Right renal cortex interstitium (tissue), 3 donors: ENCODE measurements at regions not wholly inside any gene's neighbourhood (a gene's known extent, or its start where the extent isn't known, plus 50 kb on each side); places are given as distances from the start of the nearest gene placed in this dataset.

ENCODE experiments used
- DNase-seq, 3 donors: peaks; one replicate each; pipeline ENCODE4 v3.0.0-alpha.2; 2013; ENCODE audit warnings: low read depth in 3 of 3, low spot score in 2 of 3

DNA sequence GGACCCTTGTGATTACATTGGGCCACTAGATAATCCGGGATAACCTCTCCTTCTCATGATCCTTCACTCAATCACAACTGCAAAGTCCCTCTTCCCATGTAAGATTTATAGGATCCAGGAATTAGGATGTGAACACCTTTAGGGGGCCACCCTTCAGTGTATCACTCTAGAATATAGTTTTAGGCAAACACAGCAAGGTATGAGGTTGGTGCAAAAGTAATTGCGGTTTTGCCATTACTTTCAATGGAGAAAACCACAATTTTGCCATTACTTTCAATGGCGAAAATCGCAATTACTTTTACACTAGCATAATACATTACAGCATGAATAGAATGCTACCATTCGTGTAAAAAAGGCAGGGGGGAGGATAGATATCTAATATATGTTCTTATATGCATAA lies 104.0 kb downstream of the BAMBI start:
- DNase-seq = no peak

DNA sequence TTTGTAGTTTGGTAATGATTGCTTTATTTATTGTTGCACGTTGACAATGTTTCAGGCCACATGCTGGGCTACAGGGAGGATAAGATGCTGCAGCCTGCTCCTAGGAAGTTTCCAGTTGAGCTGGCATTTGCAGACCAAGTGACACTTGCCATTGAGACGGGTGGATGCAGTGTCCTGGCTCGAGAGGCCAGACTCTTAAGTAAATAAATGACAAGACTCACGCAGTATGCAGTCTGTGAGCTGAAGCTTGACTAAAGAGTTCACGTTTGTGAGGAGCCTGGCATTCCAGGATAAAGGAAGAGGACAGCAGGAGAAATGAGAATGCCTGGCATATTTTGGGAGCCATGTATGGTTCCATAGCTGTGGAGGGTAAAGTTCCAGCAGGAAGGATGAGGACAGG lies 105.8 kb downstream of the BAMBI start:
- DNase-seq = no peak

DNA sequence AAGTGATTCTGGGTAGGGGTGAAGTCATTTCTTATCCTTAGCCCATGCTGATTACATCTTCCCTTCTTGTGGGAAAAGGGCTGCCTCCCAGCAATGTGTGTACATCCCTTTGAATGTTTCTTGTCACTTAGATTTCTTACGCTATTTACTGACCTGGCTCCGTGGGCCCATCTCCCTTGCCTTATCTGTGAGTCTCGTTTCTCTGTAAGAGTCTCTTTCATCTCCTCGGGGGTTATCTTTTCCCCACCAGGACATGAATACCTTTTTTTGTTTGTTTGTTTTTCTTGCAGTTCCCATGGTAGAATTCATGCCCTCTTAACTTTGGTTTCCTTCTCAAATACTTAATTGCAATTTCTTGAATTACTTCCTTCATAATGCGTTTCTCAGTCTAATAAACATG lies 107.7 kb downstream of the BAMBI start:
- DNase-seq = no peak

DNA sequence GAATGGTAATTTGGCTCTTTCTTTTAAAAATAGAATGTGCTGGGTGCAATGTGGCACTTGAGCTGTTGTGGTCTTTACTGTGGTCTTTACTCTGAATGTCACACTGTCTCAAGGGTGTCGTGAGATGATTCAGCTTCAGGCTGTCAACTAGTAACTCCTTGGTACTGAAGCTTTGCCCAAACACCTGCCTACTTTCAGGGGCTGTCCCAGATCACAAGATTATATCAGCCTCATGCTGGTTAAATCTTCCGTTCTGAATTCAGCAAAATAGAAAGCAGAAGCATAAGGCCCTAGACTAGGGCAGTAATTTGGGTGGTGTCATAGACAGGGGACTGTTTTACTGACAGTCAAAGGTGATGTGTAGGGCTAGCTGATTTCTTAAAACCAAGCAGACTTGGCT lies 110.9 kb downstream of the BAMBI start:
- no peak for DNase-seq

DNA sequence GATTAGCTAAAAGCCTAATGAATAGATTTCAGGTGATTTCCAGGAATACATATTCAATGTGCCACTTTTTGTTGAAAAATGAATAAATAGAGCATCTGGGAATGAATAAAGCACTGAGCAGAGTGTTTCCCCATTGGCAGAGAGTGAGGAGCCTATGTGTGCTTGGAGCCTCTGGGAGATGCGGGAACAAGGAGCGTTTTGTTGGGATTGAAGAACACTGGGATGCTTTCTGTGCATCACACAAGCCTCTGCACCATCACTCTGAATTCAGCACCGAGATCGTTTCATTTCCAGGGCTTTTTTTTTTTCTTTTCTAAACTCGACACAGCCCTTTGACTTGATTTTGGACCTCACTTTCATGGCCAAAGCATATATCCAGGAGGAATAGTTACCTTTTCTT lies 111.4 kb downstream of the BAMBI start:
- no peak for DNase-seq

DNA sequence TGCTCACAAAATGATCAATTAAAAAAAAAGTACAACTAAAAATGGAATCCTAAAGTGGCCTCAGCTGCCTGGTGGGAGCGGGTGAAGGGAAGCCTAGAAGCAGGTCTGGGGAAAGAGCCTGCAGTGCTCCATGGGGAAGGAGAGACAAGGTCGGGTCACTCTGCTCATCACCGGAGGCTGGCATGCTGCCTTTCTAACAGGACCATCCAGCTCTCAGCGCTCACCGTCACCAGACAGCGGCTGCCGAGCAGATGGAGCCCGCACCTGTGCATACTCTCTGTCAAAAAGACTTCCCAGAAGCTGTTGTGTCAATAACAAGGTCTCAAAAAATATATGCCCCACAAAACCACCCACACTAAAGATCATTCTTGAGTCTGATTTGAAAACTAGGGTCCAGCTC lies 112.8 kb downstream of the BAMBI start:
- DNase-seq = no peak

DNA sequence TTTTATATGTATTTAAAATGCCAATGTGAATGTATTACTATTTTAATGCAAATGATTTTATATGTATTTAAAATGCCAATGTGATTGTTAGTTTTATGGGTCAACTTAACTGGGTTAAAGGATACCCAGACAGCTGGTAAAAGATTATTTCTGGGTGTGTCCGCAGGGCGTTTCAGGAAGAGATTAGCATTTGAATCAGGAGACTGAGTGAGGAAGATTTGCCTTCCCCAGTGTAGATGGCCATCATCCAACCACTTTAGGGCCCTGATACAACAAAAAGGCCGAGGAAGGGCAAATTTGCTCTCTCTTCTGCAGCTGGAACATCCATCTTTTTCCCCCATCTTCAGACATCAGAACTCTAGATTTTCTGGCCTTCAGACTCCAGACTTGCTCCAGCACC lies 116.2 kb downstream of the BAMBI start:
- no peak for DNase-seq

DNA sequence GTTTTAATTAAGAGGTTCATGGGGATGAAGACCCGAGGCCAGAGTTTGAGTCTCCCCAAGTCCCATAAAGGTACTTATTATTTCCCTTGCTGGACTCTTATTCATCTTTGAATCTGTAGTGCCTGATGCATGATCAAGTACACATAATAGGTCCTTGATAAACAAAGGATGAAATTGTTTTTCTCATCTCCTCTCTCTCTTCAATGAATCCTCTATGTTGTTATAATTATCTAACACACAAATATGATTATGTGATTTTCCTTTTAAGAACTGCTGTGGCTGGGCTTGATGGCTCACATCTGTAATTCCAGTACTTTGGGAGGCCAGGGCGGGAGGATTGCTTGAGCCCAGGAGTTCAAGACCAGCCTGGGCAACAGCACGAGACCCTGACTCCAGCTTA lies 117.7 kb downstream of the BAMBI start:
- no peak for DNase-seq

DNA sequence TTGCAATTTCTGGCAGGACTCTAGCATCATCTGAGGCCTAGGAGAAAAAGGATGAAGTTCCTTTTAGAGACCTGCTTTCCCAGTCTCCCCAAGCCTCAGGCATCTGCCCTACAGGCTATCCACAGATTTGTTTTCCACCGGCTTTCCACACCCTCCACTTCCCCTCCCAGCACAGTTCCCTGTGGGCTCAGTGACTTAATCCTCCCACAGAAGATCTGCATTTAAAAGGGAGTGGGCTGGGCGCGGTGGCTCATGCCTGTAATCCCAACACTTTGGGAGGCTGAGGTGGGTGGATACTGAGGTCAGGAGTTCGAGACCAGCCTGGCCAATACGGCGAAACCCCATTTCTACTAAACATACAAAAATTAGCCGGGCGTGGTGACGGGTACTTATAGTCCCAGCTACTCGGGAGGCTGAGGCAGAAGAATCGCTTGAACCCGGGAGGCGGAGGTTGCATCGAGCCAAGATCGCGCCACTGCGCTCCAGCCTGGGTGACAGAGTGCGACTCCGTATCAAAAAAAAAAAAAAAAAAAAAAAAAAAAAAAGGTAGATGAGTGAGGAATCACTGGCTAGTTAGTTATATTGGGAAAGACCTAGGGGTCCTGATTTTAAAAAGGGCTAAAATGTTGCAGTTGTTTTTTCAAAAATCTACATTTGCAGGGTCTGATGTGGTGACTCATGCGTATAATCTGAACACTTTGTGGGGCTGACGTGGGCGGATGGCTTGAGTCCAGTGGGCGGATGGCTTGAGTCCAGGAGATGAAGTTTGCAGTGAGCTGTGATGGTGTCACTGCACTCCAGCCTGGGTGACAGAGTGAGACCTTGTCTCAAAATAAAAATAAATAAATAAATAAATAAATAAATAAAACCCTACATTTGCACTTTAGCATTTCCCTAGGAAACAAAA lies 119.5 kb downstream of the BAMBI start:
- no peak for DNase-seq

DNA sequence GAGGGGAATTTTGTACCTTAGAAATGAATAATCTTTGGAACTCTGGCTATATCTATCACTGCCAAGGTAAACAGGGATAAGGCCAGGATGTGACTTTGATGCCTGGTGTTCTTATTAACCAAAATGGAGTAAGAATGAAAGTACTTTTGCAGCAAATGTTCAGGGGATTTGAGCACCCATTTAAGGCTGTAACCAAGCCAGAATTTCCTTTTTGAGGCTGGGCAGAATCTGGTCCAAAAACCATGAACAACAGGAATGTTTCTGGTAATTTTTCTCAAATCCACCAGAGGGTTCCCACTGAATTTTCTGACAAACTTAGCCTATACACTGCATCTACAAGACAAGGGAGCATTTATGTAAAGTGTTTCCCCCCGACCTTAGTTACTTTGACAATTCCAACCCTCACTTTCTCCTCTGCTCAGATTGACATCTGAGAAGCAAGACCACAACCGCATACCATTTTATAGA lies 120.6 kb downstream of the BAMBI start:
- no peak for DNase-seq

DNA sequence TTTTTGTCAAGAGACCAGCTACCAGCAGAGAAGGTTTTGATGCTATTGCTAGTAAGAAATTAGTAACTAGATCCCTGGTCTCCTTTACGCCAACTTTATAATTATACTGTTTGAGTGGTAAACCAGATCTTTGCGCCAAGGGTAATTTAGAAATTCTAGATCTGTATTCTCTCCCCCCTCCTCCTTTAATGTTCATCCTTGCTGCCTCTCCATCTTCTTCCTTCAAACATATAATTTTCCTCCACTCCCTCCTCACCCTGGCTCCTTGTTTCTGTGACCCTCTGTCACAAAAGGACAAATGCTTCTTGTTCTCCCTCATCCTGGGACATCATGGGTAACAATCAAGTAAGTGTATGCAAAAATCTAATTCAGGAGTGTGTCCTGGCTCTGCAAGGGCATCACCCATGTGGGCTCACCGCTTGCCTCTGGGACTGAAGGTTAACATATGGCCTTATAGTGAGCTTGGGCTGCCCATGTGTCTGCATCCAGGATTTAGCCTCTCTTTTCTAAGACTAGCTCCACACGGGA lies 121.2 kb downstream of the BAMBI start:
- DNase-seq = no peak

DNA sequence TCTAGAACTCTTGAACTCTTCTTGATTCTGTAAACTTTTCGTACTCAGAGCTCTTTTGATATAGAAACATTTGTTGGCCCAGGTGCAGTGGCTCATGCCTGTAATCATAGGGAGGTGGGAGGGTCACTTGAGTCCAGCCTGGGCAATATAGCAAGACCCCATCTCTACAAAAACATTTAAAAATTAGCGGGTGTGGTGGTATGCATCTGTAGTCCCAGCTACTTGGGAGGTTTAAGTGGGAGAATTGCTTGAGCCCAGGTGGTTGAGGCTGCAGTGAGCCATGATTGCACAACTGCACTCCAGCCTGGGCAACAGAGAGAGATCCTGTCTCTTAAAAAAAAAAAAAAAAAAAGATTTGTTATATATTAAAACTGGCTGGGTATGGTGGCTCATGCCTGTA lies 121.6 kb downstream of the BAMBI start:
- no peak for DNase-seq

DNA sequence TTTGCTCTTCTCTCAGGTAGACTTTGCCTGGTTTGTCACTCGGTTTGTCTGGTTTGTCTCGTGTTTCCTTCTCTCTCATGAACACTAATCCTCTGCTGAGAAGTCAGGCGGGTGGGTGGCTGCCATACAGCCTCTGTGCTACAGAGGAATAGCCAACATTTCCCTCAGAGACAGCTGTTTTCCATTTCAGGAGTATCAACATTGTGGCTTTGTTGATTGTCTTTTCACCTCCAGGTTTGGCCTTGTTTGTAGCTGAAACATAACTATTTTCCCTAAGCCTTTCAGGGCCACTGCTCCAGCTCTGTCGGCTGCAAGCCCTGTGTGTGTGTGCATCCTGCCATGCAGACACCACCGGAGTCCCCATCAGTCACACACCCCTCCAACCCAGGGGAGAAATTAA lies 122.8 kb downstream of the BAMBI start:
- no peak for DNase-seq

DNA sequence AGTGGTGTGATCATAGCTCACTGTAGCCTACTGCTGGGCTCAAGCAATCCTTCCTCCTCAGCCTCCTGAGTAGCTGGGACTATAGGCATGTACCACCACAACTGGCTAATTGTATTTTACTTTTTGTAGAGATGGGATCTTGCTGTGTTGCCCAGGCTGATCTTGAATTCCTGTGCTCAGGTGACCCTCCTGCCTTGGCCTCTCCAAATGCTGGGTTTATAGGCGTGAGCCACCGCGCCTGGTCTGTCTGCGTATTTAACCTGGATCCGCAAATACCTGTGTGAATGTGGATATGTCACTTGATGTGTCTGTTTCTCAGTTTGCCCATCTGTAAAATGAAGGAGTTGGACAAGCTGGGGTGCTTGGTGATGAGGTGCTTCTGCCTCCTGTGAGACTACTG lies 123.9 kb downstream of the BAMBI start:
- no peak for DNase-seq

DNA sequence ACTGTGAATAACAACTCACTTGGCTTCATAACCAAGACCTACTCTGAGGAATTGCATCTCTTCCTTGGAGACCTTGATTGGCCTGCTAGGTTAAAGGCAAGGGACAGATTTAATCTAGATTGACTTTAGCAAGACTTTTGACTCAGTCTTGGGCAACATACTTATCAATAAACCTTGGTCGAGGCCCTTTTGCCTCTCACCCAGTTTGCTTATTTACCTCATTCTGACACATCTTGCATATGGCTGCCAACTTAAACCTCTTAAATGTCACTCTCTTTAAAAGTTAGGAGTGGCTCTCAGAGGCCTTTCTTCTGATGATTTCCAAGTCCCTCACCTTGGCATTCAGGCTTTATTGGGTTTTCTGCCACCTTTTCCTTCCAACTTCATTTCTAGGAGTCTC lies 124.5 kb downstream of the BAMBI start:
- no peak for DNase-seq

DNA sequence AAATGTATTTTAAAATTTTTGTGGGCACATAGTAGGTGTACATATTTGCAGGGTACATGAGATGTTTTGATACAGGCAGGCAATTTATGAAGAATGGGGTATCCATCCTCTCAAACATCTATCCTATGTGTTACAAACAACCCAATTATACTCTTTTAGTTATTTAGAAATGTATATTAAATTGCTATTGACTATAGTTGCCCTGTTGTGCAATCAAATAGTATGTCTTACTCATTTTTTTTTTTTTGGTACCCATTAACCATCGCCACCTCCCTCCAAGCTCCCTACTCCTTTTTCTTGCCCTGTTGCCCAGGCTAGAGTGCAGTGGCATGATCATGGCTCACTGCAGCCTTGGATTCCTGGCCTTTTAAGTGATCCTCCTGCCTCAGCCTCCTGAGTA lies 128.1 kb downstream of the BAMBI start:
- no peak for DNase-seq

DNA sequence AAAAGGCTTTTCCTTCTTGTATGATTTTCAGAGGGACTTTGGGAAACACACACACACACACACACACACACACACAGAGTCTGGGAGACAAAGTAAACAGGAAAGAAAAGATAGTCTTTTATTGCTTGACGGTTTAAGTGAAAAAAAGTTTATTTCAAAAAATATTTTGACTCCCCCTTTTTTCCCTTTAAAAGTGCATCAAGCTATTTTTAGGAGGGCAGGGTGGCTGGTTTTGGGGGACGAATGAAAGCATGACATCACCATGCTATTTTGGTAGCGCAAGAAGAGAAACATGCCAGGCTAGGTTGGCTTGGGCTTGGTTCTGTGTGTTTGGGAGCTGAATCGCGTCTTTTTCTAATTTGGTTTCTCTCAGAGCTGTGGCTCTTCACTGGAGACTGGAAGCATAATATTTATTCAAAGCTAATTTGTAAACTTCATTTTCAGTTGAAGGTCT lies 129.2 kb downstream of the BAMBI start:
- no peak for DNase-seq

DNA sequence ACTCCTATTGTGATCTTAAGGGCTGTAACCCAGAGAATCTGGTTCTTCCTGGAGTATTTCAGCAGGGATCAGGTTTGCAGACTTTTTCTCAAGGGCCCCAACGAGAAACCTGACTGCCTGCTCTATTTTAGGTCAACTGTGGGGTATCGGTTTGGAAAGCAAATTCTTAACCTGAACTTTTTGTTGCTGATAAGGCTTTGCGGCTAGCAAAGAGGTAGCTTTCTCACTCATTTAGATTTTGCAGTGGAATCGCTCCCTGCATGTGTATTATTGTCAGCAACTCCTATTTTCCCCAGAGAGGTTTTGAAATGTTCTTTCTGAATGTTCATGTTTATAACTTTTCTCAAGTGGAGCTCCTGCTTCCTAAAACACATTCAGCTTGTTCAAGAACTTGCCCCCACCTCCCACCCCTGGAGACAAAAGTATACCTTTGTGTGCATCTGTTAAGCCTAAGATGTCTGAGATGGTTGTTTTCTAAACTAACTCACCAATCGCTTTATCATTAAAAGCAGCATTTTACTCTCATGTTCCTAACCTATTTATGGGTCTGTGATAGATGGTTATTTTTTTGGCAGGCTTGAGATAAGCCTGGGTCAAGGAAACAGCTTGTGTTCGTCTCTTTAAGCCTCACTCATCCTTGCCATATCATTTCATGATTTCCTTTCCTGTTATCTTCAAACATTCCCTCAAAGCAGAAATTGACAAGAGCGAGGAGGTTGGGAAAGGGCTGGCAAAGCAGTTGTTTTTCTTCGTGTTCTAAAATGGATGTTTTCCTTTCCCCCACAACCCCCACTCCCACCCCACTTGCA lies 129.8 kb downstream of the BAMBI start:
- DNase-seq = no peak

DNA sequence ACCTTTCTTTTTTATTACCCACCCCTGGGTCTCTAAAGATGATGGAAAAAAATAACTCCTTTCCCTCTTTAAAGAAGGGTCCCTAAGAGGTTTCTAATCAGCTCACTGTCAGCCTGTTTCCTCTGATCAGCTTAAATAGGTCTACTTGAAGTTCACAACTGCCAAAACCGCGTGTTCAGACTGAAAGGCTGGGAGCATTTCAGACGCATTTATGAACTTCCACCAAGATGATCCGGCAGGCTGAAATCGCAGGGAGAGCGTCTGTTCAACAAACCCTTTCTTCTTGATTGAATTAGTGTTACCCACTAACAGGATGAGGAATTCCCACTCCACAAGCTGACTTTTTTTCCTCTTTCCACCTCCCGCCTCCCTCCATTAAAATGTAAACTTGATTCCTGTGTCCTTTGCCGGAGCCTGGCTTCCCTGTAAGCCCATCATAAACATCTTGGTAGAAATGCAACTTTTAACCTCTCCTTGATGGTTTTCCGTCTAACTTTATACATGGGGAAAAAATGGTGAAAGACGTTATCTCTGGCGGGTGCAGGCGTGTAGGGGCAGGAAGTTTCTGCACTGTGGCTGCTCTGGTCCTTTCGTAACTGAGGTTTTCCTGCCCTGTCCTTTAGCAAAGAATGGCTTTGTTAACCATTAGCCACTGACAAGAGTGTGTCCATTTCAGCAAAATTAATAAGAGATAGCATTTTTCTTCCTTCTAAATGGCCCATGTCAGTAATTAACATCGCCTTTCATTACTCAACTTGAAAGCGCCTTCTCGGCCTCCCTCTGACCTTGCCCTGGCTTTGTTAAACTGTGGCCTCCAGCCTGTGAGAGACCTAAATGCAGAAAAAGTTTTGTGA lies 130.7 kb downstream of the BAMBI start:
- DNase-seq = no peak

DNA sequence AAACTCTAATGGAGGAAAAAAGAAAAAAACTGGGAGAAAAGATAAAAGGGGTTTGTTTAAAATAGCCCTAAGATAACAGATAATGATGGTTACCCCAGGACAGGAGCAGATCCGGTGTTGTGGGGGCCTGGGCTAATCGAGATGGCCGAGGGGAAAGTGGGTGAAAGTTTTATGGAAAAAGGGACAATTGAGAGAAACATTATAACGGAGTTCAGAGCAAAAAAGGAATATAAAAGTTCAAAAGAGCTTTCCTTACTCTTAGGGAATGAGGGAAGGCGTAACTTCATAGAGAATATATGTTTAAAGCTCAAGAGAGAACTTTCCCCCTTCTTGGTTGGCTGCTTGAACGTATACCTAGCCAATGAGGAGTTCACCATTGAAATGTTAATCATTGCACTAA lies 131.4 kb downstream of the BAMBI start:
- no peak for DNase-seq
